Right atrium auricular region (tissue), 2 donors: ENCODE measurements at regions not wholly inside any gene's neighbourhood (a gene's known extent, or its start where the extent isn't known, plus 50 kb on each side); places are given as distances from the start of the nearest gene placed in this dataset.

Experiments
- DNase-seq: peaks from one replicate; pipeline ENCODE4 v3.0.0-alpha.2; 2019; ENCODE audit warnings: low spot score
- H3K27ac ChIP-seq, 2 donors: fragments of 200-600 bp; sonication (generic); 1 replicate in 1 of 2; 2 replicates in 1 of 2; pipeline ENCODE4 v1.5.1; 2016 to 2019
- H3K27me3 ChIP-seq, 2 donors: fragments of 200-600 bp; sonication (generic); one replicate each; pipeline versions ENCODE4 v1.5.1 to v1.6.0; 2017 to 2019
- H3K36me3 ChIP-seq: fragments of 200-600 bp; sonication (generic); one replicate; pipeline ENCODE4 v1.5.1; 2016
- H3K4me1 ChIP-seq, 2 donors: fragments of 200-600 bp; sonication (generic); one replicate each; pipeline versions ENCODE4 v1.5.1 to v1.6.0; 2017 to 2019
- H3K4me3 ChIP-seq, 2 donors: fragments of 200-600 bp; sonication (generic); 1 replicate in 1 of 2; 2 replicates in 1 of 2; pipeline ENCODE4 v1.5.1; 2017 to 2019; ENCODE audit warnings: mild to moderate bottlenecking in 1 of 2, moderate library complexity in 1 of 2
- H3K9me3 ChIP-seq, 2 donors: fragments of 200-600 bp; sonication (generic); one replicate each; pipeline ENCODE4 v1.5.1; 2019
- TF ChIP-seq, protein P1 (sequence below), 2 donors: fragments of 200-600 bp; sonication (generic); IDR thresholded peaks; one replicate each; pipeline ENCODE4 v1.5.1; 2019; ENCODE audit warnings: antibody characterized with exemption in 2 of 2

DNA sequence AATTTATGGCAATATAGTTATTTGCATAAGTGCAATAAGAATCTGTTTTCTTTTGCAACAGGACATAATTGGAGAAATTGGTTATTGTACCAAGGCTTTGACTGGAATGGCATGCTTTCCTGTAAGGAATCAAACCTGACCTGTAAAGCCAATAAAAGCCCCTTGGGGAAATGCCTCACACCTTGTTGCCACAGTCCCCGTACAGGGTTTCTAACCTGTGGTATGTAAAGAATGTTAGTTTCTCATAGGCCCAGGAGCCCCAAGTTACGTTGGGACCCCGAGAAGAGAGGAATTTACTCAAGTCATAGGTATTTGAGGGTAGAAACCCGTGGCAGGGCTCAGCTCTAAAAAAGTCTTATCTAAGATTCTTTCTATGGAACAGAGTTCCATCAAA is 441.4 kb downstream of the IGSF11 start:
- peaks cover 0 to 6% of the 10 kb centered on the region in 2 donors for H3K9me3 ChIP-seq
- no peak overlapping the region for H3K4me3 ChIP-seq
- DNase-seq: no peak
- TF ChIP-seq, protein P1, sequence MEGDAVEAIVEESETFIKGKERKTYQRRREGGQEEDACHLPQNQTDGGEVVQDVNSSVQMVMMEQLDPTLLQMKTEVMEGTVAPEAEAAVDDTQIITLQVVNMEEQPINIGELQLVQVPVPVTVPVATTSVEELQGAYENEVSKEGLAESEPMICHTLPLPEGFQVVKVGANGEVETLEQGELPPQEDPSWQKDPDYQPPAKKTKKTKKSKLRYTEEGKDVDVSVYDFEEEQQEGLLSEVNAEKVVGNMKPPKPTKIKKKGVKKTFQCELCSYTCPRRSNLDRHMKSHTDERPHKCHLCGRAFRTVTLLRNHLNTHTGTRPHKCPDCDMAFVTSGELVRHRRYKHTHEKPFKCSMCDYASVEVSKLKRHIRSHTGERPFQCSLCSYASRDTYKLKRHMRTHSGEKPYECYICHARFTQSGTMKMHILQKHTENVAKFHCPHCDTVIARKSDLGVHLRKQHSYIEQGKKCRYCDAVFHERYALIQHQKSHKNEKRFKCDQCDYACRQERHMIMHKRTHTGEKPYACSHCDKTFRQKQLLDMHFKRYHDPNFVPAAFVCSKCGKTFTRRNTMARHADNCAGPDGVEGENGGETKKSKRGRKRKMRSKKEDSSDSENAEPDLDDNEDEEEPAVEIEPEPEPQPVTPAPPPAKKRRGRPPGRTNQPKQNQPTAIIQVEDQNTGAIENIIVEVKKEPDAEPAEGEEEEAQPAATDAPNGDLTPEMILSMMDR (IDR thresholded peaks at IDR 0.05): no peak
- no peaks in the 10 kb centered on the region for H3K36me3 ChIP-seq
- no peaks in the 10 kb centered on the region for H3K4me1 ChIP-seq
- no peak overlapping the region for H3K27ac ChIP-seq
- H3K27me3 ChIP-seq: no peaks in the 10 kb centered on the region

DNA sequence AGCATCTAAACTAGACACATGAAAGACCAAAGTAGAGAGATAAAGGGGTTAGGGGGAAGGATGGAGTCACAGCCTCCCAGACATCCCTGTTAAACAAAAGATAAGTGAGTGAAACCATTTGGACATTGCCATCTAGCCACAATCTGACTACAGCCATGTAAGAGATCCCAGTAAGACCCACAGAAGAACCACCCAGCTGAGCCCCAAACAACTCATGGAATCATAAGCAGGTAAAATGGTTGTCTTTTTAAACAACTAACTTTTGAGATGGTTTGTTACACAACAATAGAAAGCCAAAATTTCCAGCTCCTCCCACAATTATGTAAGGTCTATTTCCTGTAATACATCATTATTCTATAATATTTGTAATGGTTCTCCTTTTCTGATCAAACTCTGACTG is 437.5 kb downstream of the IGSF11 start:
- H3K27ac ChIP-seq: no peak overlapping the region
- H3K4me3 ChIP-seq: no peak overlapping the region
- no peaks in the 10 kb centered on the region for H3K36me3 ChIP-seq
- no peaks in the 10 kb centered on the region for H3K27me3 ChIP-seq
- no peak for DNase-seq
- peaks cover 0 to 6% of the 10 kb centered on the region in 2 donors for H3K9me3 ChIP-seq
- TF ChIP-seq, protein P1 (IDR thresholded peaks at IDR 0.05): no peak
- no peaks in the 10 kb centered on the region for H3K4me1 ChIP-seq

DNA sequence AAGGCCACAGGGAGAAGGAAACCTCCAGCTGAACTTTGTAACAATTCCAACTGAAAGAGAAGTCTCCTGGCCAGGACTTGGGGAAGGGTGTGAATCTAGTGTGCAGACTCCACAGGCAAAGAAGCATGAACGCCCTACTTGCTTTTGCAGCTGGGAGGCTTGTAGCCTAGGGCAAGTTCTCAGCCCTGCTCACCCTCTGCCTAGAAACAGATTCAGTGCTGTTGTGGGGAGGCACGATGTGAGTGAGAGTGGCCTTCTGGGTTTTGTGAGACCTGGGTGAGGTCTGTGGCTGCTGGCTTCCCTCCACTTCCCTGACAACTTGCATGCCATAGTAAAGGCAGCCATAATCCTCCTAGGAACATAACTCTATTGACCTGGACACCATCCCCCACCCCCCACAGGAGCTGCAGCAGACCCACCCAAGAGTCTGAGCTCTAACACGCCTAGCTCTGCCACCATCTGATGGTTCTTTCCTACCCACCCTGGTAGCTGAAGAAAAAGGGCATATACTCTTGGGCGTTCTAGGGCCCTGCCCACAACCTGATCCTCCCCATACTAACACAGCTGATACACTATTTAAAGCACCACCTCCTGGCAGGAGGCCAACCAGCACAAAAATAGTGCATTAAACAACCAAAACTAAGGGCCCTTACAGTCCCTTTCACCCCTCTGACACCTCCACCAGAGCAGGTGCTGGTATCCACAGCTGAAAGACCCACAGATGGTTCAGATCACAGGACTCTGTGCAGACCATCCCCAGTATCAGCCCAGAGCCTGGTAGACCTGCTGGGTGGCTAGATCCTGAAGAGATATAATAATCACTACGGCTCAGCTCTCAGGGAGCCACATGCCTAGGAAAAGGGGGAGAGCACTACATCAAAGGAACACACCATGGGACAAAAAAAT is 426.5 kb downstream of the IGSF11 start:
- Histone ChIP-seq H3K27me3 (no peaks in the 10 kb centered on the region), H3K4me1 (no peaks in the 10 kb centered on the region), H3K27ac (no peak overlapping the region), H3K4me3 (no peak overlapping the region), H3K9me3 (peaks cover 0 to 14% of the 10 kb centered on the region in 2 donors), H3K36me3 (no peaks in the 10 kb centered on the region)
- no peak for DNase-seq
- TF ChIP-seq, protein P1 (IDR thresholded peaks at IDR 0.05): no peak

DNA sequence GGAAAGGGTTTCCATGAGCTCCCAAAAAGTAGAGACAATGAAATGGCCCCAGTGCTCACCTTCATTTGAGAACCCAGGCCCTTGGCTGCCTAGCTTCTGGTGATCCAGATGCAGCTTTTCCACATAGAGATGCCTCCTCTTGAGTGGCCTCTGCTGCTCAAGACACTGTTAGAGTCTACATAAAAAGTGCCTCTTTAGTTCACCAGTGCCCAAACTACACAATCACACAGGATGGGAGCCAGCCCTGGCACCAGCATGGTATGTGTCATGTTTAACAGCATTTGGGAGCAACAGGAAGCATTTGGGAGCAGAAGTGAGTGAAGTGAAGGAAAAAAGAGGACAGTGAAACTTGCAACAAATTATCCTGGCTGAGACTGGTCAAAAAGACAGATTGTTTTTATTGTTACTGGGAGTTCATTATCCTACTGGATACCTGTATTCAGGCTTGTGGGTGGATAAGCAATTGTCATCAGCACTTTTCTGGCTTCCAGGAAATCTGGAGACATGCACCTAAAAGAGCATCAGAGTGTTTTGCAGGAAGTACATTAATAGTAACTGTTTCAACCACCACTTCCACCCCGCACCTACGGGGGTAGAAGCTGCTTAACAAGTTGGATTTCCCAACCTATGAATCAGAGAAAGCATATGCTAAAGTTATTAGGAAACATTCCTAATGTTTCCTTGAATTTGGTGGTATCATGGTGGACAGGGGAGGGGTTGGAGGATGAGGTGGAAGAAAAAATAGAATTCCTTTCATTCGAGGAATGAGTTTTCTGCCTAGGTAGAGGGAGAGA is 416.2 kb downstream of the IGSF11 start:
- Histone ChIP-seq H3K4me1 (no peaks in the 10 kb centered on the region), H3K36me3 (no peaks in the 10 kb centered on the region), H3K9me3 (no peaks in the 10 kb centered on the region), H3K27me3 (no peaks in the 10 kb centered on the region), H3K4me3 (no peak overlapping the region), H3K27ac (no peak overlapping the region)
- no peak for DNase-seq
- TF ChIP-seq, protein P1 (IDR thresholded peaks at IDR 0.05): no peak

DNA sequence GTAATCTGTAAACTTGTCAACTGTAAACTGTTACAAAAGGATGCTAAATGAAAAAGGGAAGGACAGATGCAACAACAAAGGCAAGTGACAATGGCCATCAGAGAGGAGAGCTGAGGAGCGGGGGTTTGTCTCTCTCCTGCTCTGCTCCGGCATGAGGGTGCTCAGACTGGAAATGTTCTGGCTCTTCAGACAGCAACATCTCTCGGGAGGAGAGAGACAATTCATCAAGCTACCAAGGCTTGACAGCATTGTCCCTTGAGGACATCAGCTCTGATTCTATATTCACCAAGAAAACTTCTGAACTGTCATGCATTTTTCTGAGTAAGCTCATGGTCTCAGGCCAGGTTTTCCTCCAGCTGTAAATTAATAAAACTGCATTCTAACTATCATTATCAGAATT is 408.2 kb downstream of the IGSF11 start:
- H3K4me1 ChIP-seq: no peaks in the 10 kb centered on the region
- H3K36me3 ChIP-seq: no peaks in the 10 kb centered on the region
- TF ChIP-seq, protein P1 (IDR thresholded peaks at IDR 0.05): no peak
- DNase-seq: no peak
- no peak overlapping the region for H3K27ac ChIP-seq
- no peaks in the 10 kb centered on the region for H3K9me3 ChIP-seq
- H3K4me3 ChIP-seq: no peak overlapping the region
- no peaks in the 10 kb centered on the region for H3K27me3 ChIP-seq
